HEK293 (cell line): ENCODE measurements at regions not wholly inside any gene's neighbourhood (a gene's known extent, or its start where the extent isn't known, plus 50 kb on each side); places are given as distances from the start of the nearest gene placed in this dataset.

Experiments used
- CTCF ChIA-PET: fragments of 350-600 bp; formaldehyde crosslinking; extraction: SDS; loops from one replicate; lab custom pipeline; 2021; ENCODE audit warnings: antibody characterized with exemption; lab: Yijun Ruan, JAX
- POLR2A ChIA-PET: fragments of 300-600 bp; formaldehyde crosslinking; extraction: SDS; loops from one replicate; lab custom pipeline; 2020; ENCODE audit warnings: antibody characterized with exemption, inconsistent platforms; lab: Yijun Ruan, JAX
- H3K27ac ChIP-seq: fragments of 200-500 bp; sonication (Bioruptor generic); 2 replicates; pipeline ENCODE4 v1.5.1; 2014; ENCODE audit warnings: low read depth, low read length, control low read depth, inconsistent platforms; ENCODE audit errors: extremely low read depth
- H3K36me3 ChIP-seq, 2 experiments: fragments of 200-500 bp in 1 of 2; sonication (Bioruptor generic) in 1 of 2; 1 replicate in 1 of 2; 2 replicates in 1 of 2; pipeline ENCODE4 v1.5.1; 2014 to 2017; ENCODE audit warnings: inconsistent platforms in 2 of 2, low read length in 2 of 2; ENCODE audit not compliant: control insufficient read depth in 2 of 2, insufficient read depth in 1 of 2
- H3K4me1 ChIP-seq: fragments of 200-500 bp; sonication (Bioruptor generic); 2 replicates; pipeline ENCODE4 v1.5.1; 2014; ENCODE audit warnings: mild to moderate bottlenecking, low read length, inconsistent platforms; ENCODE audit not compliant: control insufficient read depth, insufficient read depth
- H3K4me3 ChIP-seq: 2 replicates; pipeline ENCODE4 v1.5.1; 2011; ENCODE audit warnings: low read depth, mild to moderate bottlenecking, control low read depth, low read length, moderate library complexity
- H3K9me3 ChIP-seq: fragments of 200-500 bp; sonication (Bioruptor generic); 2 replicates; pipeline ENCODE4 v1.5.1; 2014; ENCODE audit warnings: low read depth, low read length, inconsistent platforms; ENCODE audit not compliant: control insufficient read depth, insufficient read depth
- ELK4 ChIP-seq: IDR thresholded peaks from 2 replicates; pipeline ENCODE4 v1.6.1; 2011; ENCODE audit warnings: mild to moderate bottlenecking, low read depth, low read length, borderline replicate concordance
- FEZF1 ChIP-seq: fragments of 450-650 bp; formaldehyde crosslinking; IDR thresholded peaks from 2 replicates; pipeline ENCODE4 v1.5.1; 2016; ENCODE audit warnings: missing biosample characterization, missing genetic modification characterization
- HOXD13 ChIP-seq: sonication (generic); formaldehyde crosslinking; IDR thresholded peaks from 2 replicates; pipeline ENCODE4 v1.8.0; 2022; ENCODE audit warnings: missing genetic modification reagents, borderline replicate concordance
- KLF16 ChIP-seq: fragments of 450-650 bp; formaldehyde crosslinking; IDR thresholded peaks from 2 replicates; pipeline ENCODE4 v1.5.1; 2017; ENCODE audit warnings: missing biosample characterization, missing genetic modification characterization
- SCRT1 ChIP-seq: fragments of 450-650 bp; formaldehyde crosslinking; IDR thresholded peaks from 2 replicates; pipeline ENCODE4 v1.5.1; 2016; ENCODE audit warnings: missing biosample characterization, missing genetic modification characterization, borderline replicate concordance
- ZEB2 ChIP-seq: fragments of 450-650 bp; formaldehyde crosslinking; IDR thresholded peaks from 2 replicates; pipeline ENCODE4 v1.5.1; 2016; ENCODE audit warnings: missing biosample characterization, missing genetic modification characterization
- ZNF155 ChIP-seq: fragments of 450-650 bp; formaldehyde crosslinking; IDR thresholded peaks from 2 replicates; pipeline ENCODE4 v1.5.1; 2016; ENCODE audit warnings: missing biosample characterization, missing genetic modification characterization
- ZNF157 ChIP-seq: fragments of 450-650 bp; formaldehyde crosslinking; IDR thresholded peaks from 2 replicates; pipeline ENCODE4 v1.5.1; 2016; ENCODE audit warnings: missing biosample characterization, missing genetic modification characterization
- ZNF184 ChIP-seq: fragments of 450-650 bp; IDR thresholded peaks from 2 replicates; pipeline ENCODE4 v1.5.1; 2018; ENCODE audit warnings: missing biosample characterization, mild to moderate bottlenecking, missing genetic modification characterization
- ZNF350 ChIP-seq: fragments of 450-650 bp; formaldehyde crosslinking; IDR thresholded peaks from 2 replicates; pipeline ENCODE4 v1.5.0; 2017; ENCODE audit warnings: missing biosample characterization, mild to moderate bottlenecking, missing genetic modification characterization
- ZNF362 ChIP-seq: fragments of 450-650 bp; formaldehyde crosslinking; IDR thresholded peaks from 2 replicates; pipeline ENCODE4 v1.5.1; 2016; ENCODE audit warnings: missing biosample characterization, missing genetic modification characterization
- ZNF416 ChIP-seq: fragments of 450-650 bp; formaldehyde crosslinking; IDR thresholded peaks from 2 replicates; pipeline ENCODE4 v1.5.1; 2016; ENCODE audit warnings: missing biosample characterization, missing genetic modification characterization
- ZNF488 ChIP-seq: fragments of 450-650 bp; formaldehyde crosslinking; IDR thresholded peaks from 2 replicates; pipeline ENCODE4 v1.5.1; 2016; ENCODE audit warnings: missing biosample characterization, missing genetic modification characterization
- ZNF514 ChIP-seq: fragments of 450-650 bp; formaldehyde crosslinking; IDR thresholded peaks from 2 replicates; pipeline ENCODE4 v1.5.1; 2016; ENCODE audit warnings: missing biosample characterization, missing genetic modification characterization
- ZNF558 ChIP-seq: fragments of 450-650 bp; formaldehyde crosslinking; IDR thresholded peaks from 2 replicates; pipeline ENCODE4 v1.5.1; 2016; ENCODE audit warnings: missing biosample characterization, missing genetic modification characterization
- ZNF561 ChIP-seq: fragments of 450-650 bp; IDR thresholded peaks from 2 replicates; pipeline ENCODE4 v1.5.1; 2018; ENCODE audit warnings: missing biosample characterization, missing genetic modification characterization, borderline replicate concordance
- ZNF639 ChIP-seq: fragments of 450-650 bp; formaldehyde crosslinking; IDR thresholded peaks from 2 replicates; pipeline ENCODE4 v1.5.1; 2016; ENCODE audit warnings: missing biosample characterization, missing genetic modification characterization
- ZNF704 ChIP-seq: fragments of 450-650 bp; formaldehyde crosslinking; IDR thresholded peaks from 2 replicates; pipeline ENCODE4 v1.5.1; 2016; ENCODE audit warnings: missing biosample characterization, missing genetic modification characterization
- ZNF768 ChIP-seq: fragments of 450-650 bp; formaldehyde crosslinking; IDR thresholded peaks from 2 replicates; pipeline ENCODE4 v1.5.1; 2018; ENCODE audit warnings: missing biosample characterization, mild to moderate bottlenecking, missing genetic modification characterization
- ZNF792 ChIP-seq: fragments of 450-650 bp; formaldehyde crosslinking; IDR thresholded peaks from 2 replicates; pipeline ENCODE4 v1.5.1; 2016; ENCODE audit warnings: missing biosample characterization, missing genetic modification characterization
- ZSCAN18 ChIP-seq: fragments of 450-650 bp; formaldehyde crosslinking; IDR thresholded peaks from 2 replicates; pipeline ENCODE4 v1.5.1; 2016; ENCODE audit warnings: missing biosample characterization, missing genetic modification characterization
- ZSCAN4 ChIP-seq: fragments of 450-650 bp; formaldehyde crosslinking; IDR thresholded peaks from 2 replicates; pipeline ENCODE4 v1.5.1; 2017; ENCODE audit warnings: missing biosample characterization, missing genetic modification characterization

- TF ChIP-seq ZNF362 (tag by site-specific recombination) (no peak), ZNF561 (tag by site-specific recombination) (no peak), ELK4 (no peak)
- Histone ChIP-seq H3K4me1 (no peaks in the 10 kb centered on the region), H3K4me3 (no peak overlapping the region), H3K36me3 (no peaks in the 10 kb centered on the region), H3K27ac (no peak overlapping the region), H3K9me3 (no peaks in the 10 kb centered on the region)
- POLR2A ChIA-PET: no interaction called here
- CTCF ChIA-PET: no interaction called here
Observed at GRCh38 chr10:78932054-78932386, 136.7 kb upstream of the ZMIZ1 start.

GRCh38 chr10:78932861-78933260, 135.9 kb upstream of the ZMIZ1 start:
- POLR2A ChIA-PET: no interaction called here
- no peak for TF ChIP-seq ZSCAN4 (tag by site-specific recombination)
- TF ChIP-seq ZNF416 (tag by site-specific recombination): no peak
- no peak for TF ChIP-seq ZNF488 (tag by site-specific recombination)
- no peak for TF ChIP-seq ZNF157 (tag by site-specific recombination)
- no peak for TF ChIP-seq ZNF350
- no peak for TF ChIP-seq ZNF768 (tag by site-specific recombination)
- TF ChIP-seq KLF16: no peak
- TF ChIP-seq ZNF704: no peak
- TF ChIP-seq, all 188 proteins: peak for 0
- CTCF ChIA-PET: interaction anchor here (0.9 kb wide), 1 partner anchor 11 kb away, joined by 4 read pairs; no protein-coding TSS in a partner anchor
- Histone ChIP-seq H3K36me3 (no peaks in the 10 kb centered on the region), H3K27ac (no peak overlapping the region), H3K4me3 (no peak overlapping the region), H3K9me3 (no peaks in the 10 kb centered on the region), H3K4me1 (no peaks in the 10 kb centered on the region)

- POLR2A ChIA-PET: interaction anchor here (0.7 kb wide), 1 partner anchor 28 kb away, joined by 3 read pairs; no protein-coding TSS in a partner anchor
- Histone ChIP-seq H3K4me3 (no peak overlapping the region), H3K9me3 (no peaks in the 10 kb centered on the region), H3K27ac (no peak overlapping the region), H3K36me3 (no peaks in the 10 kb centered on the region), H3K4me1 (no peaks in the 10 kb centered on the region)
- CTCF ChIA-PET: interaction anchor here (0.7 to 0.9 kb wide), 2 partner anchors 9 to 227 kb away, joined by 3 to 4 read pairs; no protein-coding TSS in a partner anchor
- TF ChIP-seq FEZF1 (tag by site-specific recombination) (no peak), ZNF514 (tag by site-specific recombination) (no peak), ZNF155 (tag by site-specific recombination) (no peak), SCRT1 (tag by site-specific recombination) (no peak), ZNF558 (tag by site-specific recombination) (no peak), ZNF416 (tag by site-specific recombination) (no peak), ZNF639 (no peak), ZSCAN18 (tag by site-specific recombination) (no peak), ZNF792 (tag by site-specific recombination) (no peak), HOXD13 (CRISPR knock-in tag) (no peak), ZEB2 (no peak), ZNF184 (no peak)
Observed at GRCh38 chr10:78933828-78934531, 134.8 kb upstream of the ZMIZ1 start.
